ENCODE measurements at regions not wholly inside any gene's neighbourhood (a gene's known extent, or its start where the extent isn't known, plus 50 kb on each side); places are given as distances from the start of the nearest gene placed in this dataset.
"Not testable (repeated sequence)": the region's sequence is repeated elsewhere in the genome, so short reads cannot be mapped to it uniquely, and the experiment has no call there.

DNA sequence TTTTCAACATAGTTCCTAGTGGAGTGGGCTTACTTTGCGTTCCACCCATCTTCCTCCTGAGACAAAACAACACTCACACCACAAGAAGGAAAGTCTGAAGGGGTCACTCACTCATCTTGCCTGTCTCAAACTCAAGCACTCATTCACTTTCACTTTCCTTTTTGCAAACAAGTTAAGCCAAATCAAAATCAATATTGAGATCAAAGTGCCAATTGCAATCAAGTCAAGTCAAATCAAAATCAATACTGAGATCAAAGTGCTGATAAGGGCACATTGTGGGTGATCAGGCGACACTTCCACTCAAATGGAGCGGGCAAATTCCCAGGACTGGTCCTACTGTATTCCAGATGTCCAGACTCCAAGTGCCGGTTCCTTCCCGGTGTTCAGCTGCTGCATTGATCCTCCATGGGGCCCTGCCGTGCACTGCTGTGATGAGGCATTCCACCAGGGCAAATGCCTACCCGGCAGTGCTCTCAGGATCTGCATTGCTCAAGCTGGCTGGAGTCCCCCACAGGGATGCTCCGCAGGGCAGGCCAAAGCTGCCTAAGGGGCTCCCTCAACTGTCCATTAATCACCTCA is 183.0 kb upstream of the PLGLB1 start:
- H3K36me3 Mint-ChIP-seq; H3K4me3 ChIP-seq (ENCODE audit: low read length in 2 of 2); H3K27ac ChIP-seq (ENCODE audit: low read depth, low read length); H3K27ac Mint-ChIP-seq; H3K4me1 ChIP-seq (ENCODE audit: insufficient read depth, low read length); intact Hi-C loops (cut with micrococcal nuclease); H3K36me3 ChIP-seq (ENCODE audit: insufficient read depth, low read length); H3K27me3 Mint-ChIP-seq; H3K27me3 ChIP-seq (ENCODE audit: insufficient read depth, low read length); H3K9me3 ChIP-seq (ENCODE audit: control insufficient read depth in 1 of 2, low read length in 2 of 2); H3K4me1 Mint-ChIP-seq; H3K4me3 Mint-ChIP-seq; CTCF ChIA-PET (ENCODE audit: partially characterized antibody); DNase-seq; POLR2A ChIA-PET (ENCODE audit: partially characterized antibody): not testable (repeated sequence)
- H3K9me3 Mint-ChIP-seq: peaks cover 0 to 22% (median 7%) of the 10 kb centered on the region in 8 donors

DNA sequence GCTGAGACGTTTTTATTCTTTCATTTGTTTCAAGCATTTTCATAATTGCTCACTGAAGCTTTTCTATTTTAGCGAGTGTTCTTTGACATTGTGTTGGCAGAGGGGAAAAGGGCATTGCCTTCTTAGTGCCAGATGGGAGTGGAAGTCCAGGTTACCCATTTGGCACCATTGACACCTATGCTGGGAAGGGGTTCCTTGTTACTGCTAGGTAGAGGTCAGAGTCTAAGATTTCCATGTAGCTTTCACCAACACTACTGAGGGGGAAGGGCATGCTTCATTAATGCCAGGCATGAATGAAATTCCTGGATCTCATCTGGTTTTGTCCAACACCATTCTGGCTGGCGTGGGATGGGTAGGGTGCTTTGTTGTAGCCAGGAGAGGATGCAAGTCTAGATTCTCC is 191.3 kb upstream of the PLGLB1 start:
- DNase-seq; H3K4me1 ChIP-seq (ENCODE audit: insufficient read depth, low read length); CTCF ChIA-PET (ENCODE audit: partially characterized antibody); H3K9me3 ChIP-seq (ENCODE audit: control insufficient read depth in 1 of 2, low read length in 2 of 2); H3K4me1 Mint-ChIP-seq; H3K27me3 ChIP-seq (ENCODE audit: insufficient read depth, low read length); POLR2A ChIA-PET (ENCODE audit: partially characterized antibody); intact Hi-C loops (cut with micrococcal nuclease); H3K9me3 Mint-ChIP-seq; H3K27ac ChIP-seq (ENCODE audit: low read depth, low read length); H3K36me3 ChIP-seq (ENCODE audit: insufficient read depth, low read length); H3K27me3 Mint-ChIP-seq; H3K36me3 Mint-ChIP-seq; H3K27ac Mint-ChIP-seq; H3K4me3 Mint-ChIP-seq; H3K4me3 ChIP-seq (ENCODE audit: low read length in 2 of 2): not testable (repeated sequence)

DNA sequence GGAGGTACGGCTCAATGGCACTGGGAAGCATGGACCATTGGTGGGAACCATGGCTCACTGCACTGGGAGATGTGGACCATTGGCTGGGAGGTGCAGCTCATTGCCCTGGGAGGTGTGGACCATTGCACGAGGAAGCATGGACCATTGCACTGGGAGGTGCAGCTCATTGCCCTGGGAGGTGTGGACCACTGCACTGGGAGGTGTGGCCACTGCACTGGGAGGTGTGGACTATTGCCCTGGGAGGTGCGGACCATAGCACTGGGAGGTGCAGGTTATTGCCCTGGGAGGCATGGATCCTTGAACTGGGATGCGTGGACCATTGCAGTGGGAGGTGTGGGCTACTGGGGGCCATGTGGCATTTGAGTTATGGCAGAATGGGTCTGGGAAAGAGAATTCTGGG is 195.4 kb upstream of the PLGLB1 start:
- DNase-seq; H3K27me3 Mint-ChIP-seq; H3K9me3 Mint-ChIP-seq; H3K4me3 ChIP-seq (ENCODE audit: low read length in 2 of 2); H3K9me3 ChIP-seq (ENCODE audit: control insufficient read depth in 1 of 2, low read length in 2 of 2); POLR2A ChIA-PET (ENCODE audit: partially characterized antibody); H3K36me3 ChIP-seq (ENCODE audit: insufficient read depth, low read length); CTCF ChIA-PET (ENCODE audit: partially characterized antibody); H3K27me3 ChIP-seq (ENCODE audit: insufficient read depth, low read length); intact Hi-C loops (cut with micrococcal nuclease); H3K4me1 Mint-ChIP-seq; H3K27ac ChIP-seq (ENCODE audit: low read depth, low read length); H3K36me3 Mint-ChIP-seq; H3K4me1 ChIP-seq (ENCODE audit: insufficient read depth, low read length); H3K4me3 Mint-ChIP-seq: not testable (repeated sequence)
- H3K27ac Mint-ChIP-seq: peak overlapping the region in 1 of 7 donors; percentile 50

DNA sequence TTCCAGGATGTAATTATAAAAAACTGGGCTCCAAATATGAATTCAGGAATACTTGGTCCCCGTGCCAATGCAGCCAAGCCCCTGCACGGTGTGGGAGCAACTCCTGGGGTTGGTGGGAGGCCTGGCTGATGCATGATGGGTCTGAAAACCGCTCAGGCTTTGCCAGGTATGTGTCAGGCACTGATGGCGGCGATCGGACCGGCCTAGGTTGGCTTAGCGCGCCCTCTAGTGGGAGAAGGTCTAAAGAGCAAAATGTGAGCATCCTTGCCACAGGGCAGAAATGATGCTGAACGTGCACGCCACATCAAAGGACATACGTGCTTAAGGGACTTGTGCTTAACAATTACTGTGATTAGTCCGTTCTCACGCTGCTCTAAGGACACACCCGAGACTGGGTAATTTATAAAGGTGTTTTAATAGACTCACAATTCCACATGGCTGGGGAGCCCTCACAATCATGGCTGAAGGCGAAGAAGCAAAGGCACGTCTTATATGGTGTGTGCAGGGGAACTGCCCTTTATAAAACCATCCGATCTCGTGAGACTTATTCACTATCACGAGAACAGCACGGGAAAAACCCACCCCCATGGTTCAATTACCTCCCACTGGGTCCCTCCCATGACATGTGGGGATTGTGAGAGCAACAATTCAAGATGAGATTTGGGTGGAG is 196.2 kb upstream of the PLGLB1 start:
- H3K27me3 Mint-ChIP-seq; intact Hi-C loops (cut with micrococcal nuclease); H3K4me1 ChIP-seq (ENCODE audit: insufficient read depth, low read length); H3K9me3 ChIP-seq (ENCODE audit: control insufficient read depth in 1 of 2, low read length in 2 of 2); H3K4me1 Mint-ChIP-seq; POLR2A ChIA-PET (ENCODE audit: partially characterized antibody); H3K27ac ChIP-seq (ENCODE audit: low read depth, low read length); CTCF ChIA-PET (ENCODE audit: partially characterized antibody); H3K36me3 ChIP-seq (ENCODE audit: insufficient read depth, low read length); H3K4me3 Mint-ChIP-seq; H3K27me3 ChIP-seq (ENCODE audit: insufficient read depth, low read length); H3K36me3 Mint-ChIP-seq; H3K9me3 Mint-ChIP-seq; H3K4me3 ChIP-seq (ENCODE audit: low read length in 2 of 2): not testable (repeated sequence)
- peak in 4 of 5 donors; percentile 8 to 70 (median 66) for DNase-seq
- H3K27ac Mint-ChIP-seq: peak overlapping the region in 1 of 7 donors; percentile 8

DNA sequence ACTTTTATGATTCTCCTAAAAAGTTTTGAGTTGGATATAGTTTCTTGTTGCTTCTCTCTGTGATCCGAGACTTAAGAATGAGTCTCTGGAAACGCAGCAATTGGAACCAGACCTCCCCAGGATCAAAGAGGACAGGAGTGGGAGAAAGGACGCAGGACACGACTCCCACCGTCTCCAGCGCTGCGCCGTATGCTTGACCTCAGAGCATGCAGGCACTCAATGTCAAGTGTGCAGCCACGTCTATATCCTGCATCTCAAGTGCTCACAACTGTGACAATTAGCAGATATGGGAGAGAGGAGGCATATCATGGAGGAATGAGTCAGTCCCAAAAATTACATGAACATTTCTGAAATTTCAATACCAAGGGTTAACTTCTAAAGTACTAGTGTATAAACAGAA is 199.0 kb upstream of the PLGLB1 start:
- H3K36me3 Mint-ChIP-seq; H3K4me1 ChIP-seq (ENCODE audit: insufficient read depth, low read length); H3K9me3 Mint-ChIP-seq; intact Hi-C loops (cut with micrococcal nuclease); CTCF ChIA-PET (ENCODE audit: partially characterized antibody); H3K27ac ChIP-seq (ENCODE audit: low read depth, low read length); DNase-seq; H3K9me3 ChIP-seq (ENCODE audit: control insufficient read depth in 1 of 2, low read length in 2 of 2); H3K27me3 ChIP-seq (ENCODE audit: insufficient read depth, low read length); H3K36me3 ChIP-seq (ENCODE audit: insufficient read depth, low read length); H3K27ac Mint-ChIP-seq; POLR2A ChIA-PET (ENCODE audit: partially characterized antibody); H3K4me3 Mint-ChIP-seq; H3K4me3 ChIP-seq (ENCODE audit: low read length in 2 of 2); H3K4me1 Mint-ChIP-seq: not testable (repeated sequence)
- peaks cover 2 to 11% of the 10 kb centered on the region in 2 donors for H3K27me3 Mint-ChIP-seq

DNA sequence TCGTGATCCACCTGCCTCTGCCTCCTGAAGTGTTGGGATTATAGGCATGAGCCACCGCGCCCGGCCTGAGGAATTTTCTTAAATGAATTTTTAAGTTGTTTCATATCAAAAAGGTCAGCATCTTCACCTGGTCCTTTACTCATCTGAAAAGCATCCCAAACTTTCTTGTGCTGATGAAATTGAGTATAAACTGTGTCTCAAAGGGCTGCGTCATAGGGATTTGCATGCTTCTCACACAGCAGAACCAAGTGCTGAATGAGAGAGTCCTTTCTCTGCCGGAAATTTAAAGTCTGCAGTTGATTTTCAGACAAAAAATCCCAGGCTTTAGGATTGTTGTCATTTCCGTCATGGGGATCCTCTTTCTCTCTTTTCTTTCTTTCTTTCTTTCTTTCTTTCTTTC is 200.5 kb upstream of the PLGLB1 start:
- H3K36me3 ChIP-seq (ENCODE audit: insufficient read depth, low read length); H3K9me3 Mint-ChIP-seq; DNase-seq; H3K4me3 Mint-ChIP-seq; POLR2A ChIA-PET (ENCODE audit: partially characterized antibody); H3K4me3 ChIP-seq (ENCODE audit: low read length in 2 of 2); CTCF ChIA-PET (ENCODE audit: partially characterized antibody); H3K36me3 Mint-ChIP-seq; H3K27ac ChIP-seq (ENCODE audit: low read depth, low read length); intact Hi-C loops (cut with micrococcal nuclease); H3K27me3 ChIP-seq (ENCODE audit: insufficient read depth, low read length); H3K9me3 ChIP-seq (ENCODE audit: control insufficient read depth in 1 of 2, low read length in 2 of 2); H3K4me1 Mint-ChIP-seq; H3K4me1 ChIP-seq (ENCODE audit: insufficient read depth, low read length): not testable (repeated sequence)
- H3K27me3 Mint-ChIP-seq: peaks cover 2 to 11% of the 10 kb centered on the region in 2 donors
- peak overlapping the region in 1 of 7 donors; percentile 41 for H3K27ac Mint-ChIP-seq

DNA sequence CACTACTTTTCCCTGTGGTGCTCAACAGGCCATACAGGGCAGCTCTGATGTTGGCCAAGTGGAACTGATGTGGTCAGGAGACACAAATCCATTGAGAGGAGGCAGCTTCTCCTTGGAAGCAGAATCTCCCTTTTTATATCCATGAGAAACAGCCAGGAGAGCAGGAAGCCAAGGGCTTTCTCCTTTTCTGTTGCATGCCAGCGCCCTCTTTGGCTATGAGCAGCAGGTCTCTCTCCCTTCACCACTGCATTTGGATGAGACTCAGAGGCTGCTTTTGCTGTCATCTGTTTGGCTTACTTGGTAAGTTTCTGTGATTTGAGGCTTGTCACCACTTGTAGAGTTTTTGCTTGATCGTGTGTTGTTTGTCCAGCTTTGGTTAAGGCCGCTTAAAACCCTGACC is 202.2 kb upstream of the PLGLB1 start:
- H3K9me3 Mint-ChIP-seq; H3K9me3 ChIP-seq (ENCODE audit: control insufficient read depth in 1 of 2, low read length in 2 of 2); intact Hi-C loops (cut with micrococcal nuclease); H3K4me3 ChIP-seq (ENCODE audit: low read length in 2 of 2); H3K4me3 Mint-ChIP-seq; H3K4me1 ChIP-seq (ENCODE audit: insufficient read depth, low read length); H3K27ac Mint-ChIP-seq; POLR2A ChIA-PET (ENCODE audit: partially characterized antibody); H3K27ac ChIP-seq (ENCODE audit: low read depth, low read length); CTCF ChIA-PET (ENCODE audit: partially characterized antibody); H3K36me3 Mint-ChIP-seq; H3K36me3 ChIP-seq (ENCODE audit: insufficient read depth, low read length); H3K27me3 Mint-ChIP-seq; H3K27me3 ChIP-seq (ENCODE audit: insufficient read depth, low read length); DNase-seq; H3K4me1 Mint-ChIP-seq: not testable (repeated sequence)
